Activated naive CD8-positive, alpha-beta T cell treated with anti-CD3 and anti-CD28 coated beads, Interleukin-2, amount 50 U/mL, for 24 hours (primary cell): ENCODE measurements at regions not wholly inside any gene's neighbourhood (a gene's known extent, or its start where the extent isn't known, plus 50 kb on each side); places are given as distances from the start of the nearest gene placed in this dataset.

Experiments
- ATAC-seq: fragments of 150-1000 bp; cut with Tn5 transposase; one replicate; pipeline ENCODE4 v1.10.0; 2021
- DNase-seq: peaks from one replicate; pipeline ENCODE4 v3.0.0; 2021
- H3K27ac Mint-ChIP-seq: one replicate; pipeline ENCODE4 v1.8.0; 2021; ENCODE audit warnings: mild to moderate bottlenecking, mixed read lengths
- H3K27me3 Mint-ChIP-seq: one replicate; pipeline ENCODE4 v1.8.0; 2021; ENCODE audit warnings: mixed read lengths
- H3K36me3 Mint-ChIP-seq: one replicate; pipeline ENCODE4 v1.8.0; 2021; ENCODE audit warnings: low read depth, mixed read lengths
- H3K4me1 Mint-ChIP-seq: one replicate; pipeline ENCODE4 v1.8.0; 2021; ENCODE audit warnings: mixed read lengths
- H3K4me3 Mint-ChIP-seq: one replicate; pipeline ENCODE4 v1.8.0; 2021; ENCODE audit warnings: mild to moderate bottlenecking, moderate library complexity, mixed read lengths
- H3K9me3 Mint-ChIP-seq: one replicate; pipeline ENCODE4 v1.8.0; 2021; ENCODE audit warnings: mixed read lengths

DNA sequence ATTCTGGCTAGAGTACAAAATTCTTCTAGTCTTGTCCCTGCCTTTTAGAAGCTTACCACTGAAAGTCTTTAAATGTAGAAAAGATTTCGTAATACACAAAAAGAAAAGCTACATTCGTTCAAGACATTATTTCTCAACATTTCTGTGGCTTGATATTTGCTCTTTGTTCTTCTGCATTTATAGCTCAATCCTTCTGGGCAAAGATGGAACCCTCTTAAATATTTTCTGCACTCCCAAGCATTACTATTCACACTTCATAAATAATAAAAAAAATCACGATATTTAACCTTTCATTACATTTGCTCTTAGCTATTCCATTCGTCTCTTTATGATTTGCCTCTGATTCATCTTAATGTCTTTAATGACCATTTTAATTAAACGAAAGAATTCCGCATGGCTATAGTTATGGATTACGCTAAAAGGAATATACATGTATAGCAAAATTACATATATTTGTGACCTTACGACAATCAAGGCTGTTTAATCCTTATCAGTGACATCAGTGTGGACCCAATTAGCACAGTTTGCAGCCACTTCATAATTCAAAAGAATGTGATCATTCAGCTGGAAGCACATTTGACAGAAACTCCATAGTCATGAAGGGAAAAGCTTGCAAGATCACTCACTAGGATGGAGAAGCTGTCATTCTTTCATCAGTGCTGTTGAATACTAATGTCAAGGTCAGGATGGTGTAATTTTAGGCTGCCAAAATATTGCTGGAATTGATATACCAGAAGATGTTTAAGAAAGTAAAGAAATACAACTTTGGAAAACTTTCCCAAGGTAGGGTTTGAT is 1075.0 kb upstream of the TENM3 start:
- ATAC-seq: no peak
- Mint-ChIP-seq H3K27ac (no peak overlapping the region), H3K9me3 (peaks cover under 1% of the 10 kb centered on the region), H3K4me3 (no peak overlapping the region), H3K4me1 (no peaks in the 10 kb centered on the region), H3K27me3 (no peaks in the 10 kb centered on the region), H3K36me3 (no peaks in the 10 kb centered on the region)
- no peak for DNase-seq

DNA sequence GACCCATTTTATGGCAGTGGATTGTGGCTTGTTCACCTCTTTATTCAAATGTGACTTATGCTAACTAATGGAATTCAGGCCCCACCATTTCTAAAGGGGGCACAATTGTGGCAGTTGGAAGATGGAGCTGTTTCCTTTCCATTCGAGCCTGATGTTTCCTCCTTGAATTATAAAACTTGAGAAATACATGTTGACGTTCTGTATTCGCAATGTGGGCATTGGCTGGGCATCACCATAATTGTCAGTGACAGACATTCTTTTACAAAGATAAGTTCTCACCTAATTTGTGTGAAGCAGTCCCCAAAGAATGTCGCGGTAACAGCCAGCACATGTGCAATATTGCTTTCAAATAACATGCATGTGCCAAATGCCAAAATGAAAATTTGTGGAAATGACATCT is 1070.2 kb upstream of the TENM3 start:
- Mint-ChIP-seq H3K27me3 (no peaks in the 10 kb centered on the region), H3K4me1 (no peaks in the 10 kb centered on the region), H3K36me3 (no peaks in the 10 kb centered on the region), H3K9me3 (peaks cover 4% of the 10 kb centered on the region), H3K4me3 (no peak overlapping the region), H3K27ac (no peak overlapping the region)
- no peak for ATAC-seq
- no peak for DNase-seq

- Mint-ChIP-seq H3K4me1 (no peaks in the 10 kb centered on the region), H3K27ac (no peak overlapping the region), H3K4me3 (no peak overlapping the region), H3K36me3 (no peaks in the 10 kb centered on the region), H3K27me3 (no peaks in the 10 kb centered on the region), H3K9me3 (peaks cover 11% of the 10 kb centered on the region)
- DNase-seq (no peak), ATAC-seq (no peak)
These were observed 1066.9 kb upstream of the TENM3 start for GRCh38 chr4:181176306-181176705.

- Mint-ChIP-seq H3K4me3 (no peak overlapping the region), H3K36me3 (no peaks in the 10 kb centered on the region), H3K9me3 (peaks cover 7% of the 10 kb centered on the region), H3K27ac (no peak overlapping the region), H3K27me3 (no peaks in the 10 kb centered on the region), H3K4me1 (no peaks in the 10 kb centered on the region)
- no peak for ATAC-seq
- no peak for DNase-seq
These were observed 1061.9 kb upstream of the TENM3 start for GRCh38 chr4:181181331-181181730.

DNA sequence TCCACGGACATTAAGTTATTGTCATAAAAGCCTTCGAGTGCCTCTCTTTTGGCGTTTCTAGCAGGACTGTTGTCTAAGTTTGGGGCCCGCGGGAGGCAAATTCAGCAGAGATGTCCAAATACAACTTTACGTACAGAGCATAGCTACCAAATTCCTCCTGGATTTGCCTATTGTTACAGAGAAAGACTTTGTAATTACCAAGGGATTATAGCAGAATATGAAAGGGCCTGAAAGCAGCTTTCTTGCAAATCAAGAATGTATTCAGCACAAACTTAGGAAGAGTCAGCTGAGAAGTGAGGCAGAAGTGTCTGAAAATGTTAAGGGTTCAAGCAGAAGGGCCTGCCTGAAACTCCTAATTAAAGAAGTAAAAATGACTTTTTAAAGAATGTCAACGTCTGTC is 1053.5 kb upstream of the TENM3 start:
- ATAC-seq (no peak), DNase-seq (no peak)
- Mint-ChIP-seq H3K4me1 (no peaks in the 10 kb centered on the region), H3K9me3 (no peaks in the 10 kb centered on the region), H3K36me3 (no peaks in the 10 kb centered on the region), H3K27ac (no peak overlapping the region), H3K27me3 (no peaks in the 10 kb centered on the region), H3K4me3 (no peak overlapping the region)

DNA sequence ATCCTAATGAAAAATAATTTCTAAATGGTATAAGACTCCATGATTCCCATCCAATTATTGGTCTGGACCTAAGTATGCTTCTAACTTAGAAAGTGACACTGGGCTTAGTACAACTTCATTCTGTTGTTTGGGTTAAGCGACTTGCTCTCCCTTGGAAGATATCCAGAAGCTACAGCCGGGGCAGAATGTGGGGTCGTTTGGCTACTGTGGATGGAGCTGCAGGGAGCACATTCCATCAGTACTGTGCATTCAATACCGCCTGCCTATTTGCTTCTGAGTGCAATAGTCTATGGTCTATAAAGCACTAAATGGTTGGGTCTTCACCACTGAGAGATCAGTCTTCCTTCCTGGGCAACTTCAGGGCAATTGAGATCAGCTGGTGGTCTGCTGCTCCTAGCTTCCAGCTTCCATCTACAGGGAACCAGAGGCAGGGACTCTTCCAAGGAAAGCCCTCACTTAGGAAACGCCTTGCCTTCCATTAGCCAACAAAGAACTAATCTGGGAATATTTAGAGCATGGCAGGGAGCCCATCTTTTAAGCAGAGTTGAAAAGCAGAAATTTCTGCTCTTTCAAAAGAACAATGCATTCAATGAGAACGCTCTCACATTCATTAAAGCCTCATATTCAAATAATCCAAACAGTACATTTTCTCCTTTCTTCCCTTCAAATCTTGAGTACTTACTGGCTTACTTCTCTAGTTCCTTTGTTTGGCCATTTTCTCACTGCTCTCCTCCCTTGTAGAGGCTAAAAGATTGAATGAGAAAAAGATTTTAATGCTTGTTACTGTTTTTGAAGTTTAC is 1049.9 kb upstream of the TENM3 start:
- Mint-ChIP-seq H3K4me3 (no peak overlapping the region), H3K36me3 (no peaks in the 10 kb centered on the region), H3K4me1 (no peaks in the 10 kb centered on the region), H3K27me3 (no peaks in the 10 kb centered on the region), H3K27ac (no peak overlapping the region), H3K9me3 (no peaks in the 10 kb centered on the region)
- DNase-seq: no peak
- no peak for ATAC-seq

GRCh38 chr4:181194096-181194495 is 1049.1 kb upstream of the TENM3 start:
- Mint-ChIP-seq H3K4me1 (no peaks in the 10 kb centered on the region), H3K27ac (no peak overlapping the region), H3K9me3 (no peaks in the 10 kb centered on the region), H3K36me3 (no peaks in the 10 kb centered on the region), H3K4me3 (no peak overlapping the region), H3K27me3 (no peaks in the 10 kb centered on the region)
- ATAC-seq: no peak
- DNase-seq: no peak

DNA sequence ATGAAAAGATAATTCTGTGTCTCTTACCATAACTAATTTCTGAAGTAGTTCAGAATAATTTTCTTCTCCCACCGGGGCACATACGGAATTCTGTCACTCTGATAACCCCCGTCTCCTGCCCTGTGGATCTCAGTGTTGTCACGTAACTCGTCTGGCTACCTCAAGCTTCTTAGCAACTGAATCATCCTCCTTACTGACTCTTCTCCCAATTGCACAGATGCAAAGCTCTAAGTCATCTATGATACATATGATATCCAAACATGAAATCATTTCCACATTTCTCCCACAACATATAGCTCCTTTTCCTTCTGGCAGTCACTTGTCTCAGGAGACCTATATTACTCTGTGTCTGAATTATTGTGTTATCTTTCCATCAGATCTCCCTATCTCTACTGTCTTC is 1043.1 kb upstream of the TENM3 start:
- no peaks in the 10 kb centered on the region for H3K4me1 Mint-ChIP-seq
- no peaks in the 10 kb centered on the region for H3K36me3 Mint-ChIP-seq
- H3K9me3 Mint-ChIP-seq: peaks cover 5% of the 10 kb centered on the region
- no peak overlapping the region for H3K4me3 Mint-ChIP-seq
- ATAC-seq: no peak
- no peaks in the 10 kb centered on the region for H3K27me3 Mint-ChIP-seq
- no peak overlapping the region for H3K27ac Mint-ChIP-seq
- no peak for DNase-seq

DNA sequence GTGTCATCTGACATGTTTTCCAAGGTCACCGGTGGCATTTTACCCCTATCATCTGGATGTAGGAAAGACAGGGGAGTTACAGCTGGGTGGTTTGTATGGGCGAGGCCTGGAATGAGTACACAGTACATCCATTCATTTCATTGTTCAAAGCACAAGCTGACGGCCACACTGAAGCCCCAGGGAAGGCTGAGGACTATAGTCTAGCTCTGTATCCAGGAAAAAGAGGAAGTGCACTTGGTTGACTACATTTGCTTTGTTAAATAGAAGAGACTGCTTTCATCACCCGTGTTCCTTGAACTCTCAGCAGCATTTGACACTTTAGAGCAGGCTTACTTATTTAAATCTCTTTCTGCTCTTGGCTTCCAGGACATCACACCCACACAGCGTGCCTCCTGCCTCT is 1041.0 kb upstream of the TENM3 start:
- no peak for ATAC-seq
- H3K4me3 Mint-ChIP-seq: no peak overlapping the region
- H3K27ac Mint-ChIP-seq: no peak overlapping the region
- H3K36me3 Mint-ChIP-seq: no peaks in the 10 kb centered on the region
- H3K27me3 Mint-ChIP-seq: no peaks in the 10 kb centered on the region
- DNase-seq: no peak
- H3K9me3 Mint-ChIP-seq: peaks cover 5% of the 10 kb centered on the region
- no peaks in the 10 kb centered on the region for H3K4me1 Mint-ChIP-seq

- no peak overlapping the region for H3K4me3 Mint-ChIP-seq
- no peak overlapping the region for H3K27ac Mint-ChIP-seq
- ATAC-seq (no peak), DNase-seq (no peak)
- peaks cover 5% of the 10 kb centered on the region for H3K9me3 Mint-ChIP-seq
- no peaks in the 10 kb centered on the region for H3K4me1 Mint-ChIP-seq
- no peaks in the 10 kb centered on the region for H3K27me3 Mint-ChIP-seq
- no peaks in the 10 kb centered on the region for H3K36me3 Mint-ChIP-seq
These were observed 1039.1 kb upstream of the TENM3 start for GRCh38 chr4:181204109-181204508.

DNA sequence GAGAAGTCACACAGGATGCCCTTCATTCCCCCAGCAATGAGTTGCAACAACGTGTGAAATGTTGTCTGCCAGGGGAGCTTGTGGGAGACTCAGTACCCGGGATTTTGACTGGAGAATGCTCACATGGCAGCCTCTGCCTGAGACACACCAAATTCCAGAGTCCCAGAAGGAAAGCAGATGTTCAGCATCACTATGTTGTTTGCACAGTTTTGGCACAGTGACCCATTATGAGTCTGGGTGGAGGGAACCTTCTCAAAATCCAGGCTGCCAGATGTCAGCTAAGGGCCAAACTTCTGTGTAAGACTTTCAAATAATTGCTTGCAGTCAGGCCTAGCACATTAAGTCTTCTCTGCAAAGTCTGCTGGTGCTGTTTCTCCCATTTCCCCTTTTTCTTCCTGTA is 1029.7 kb upstream of the TENM3 start:
- Mint-ChIP-seq H3K4me1 (no peaks in the 10 kb centered on the region), H3K27me3 (peaks cover 2% of the 10 kb centered on the region), H3K27ac (no peak overlapping the region), H3K4me3 (no peak overlapping the region), H3K36me3 (no peaks in the 10 kb centered on the region), H3K9me3 (peaks cover 7% of the 10 kb centered on the region)
- no peak for ATAC-seq
- no peak for DNase-seq

- ATAC-seq: no peak
- Mint-ChIP-seq H3K4me1 (no peaks in the 10 kb centered on the region), H3K4me3 (no peak overlapping the region), H3K36me3 (no peaks in the 10 kb centered on the region), H3K9me3 (peaks cover 4% of the 10 kb centered on the region), H3K27me3 (no peaks in the 10 kb centered on the region), H3K27ac (no peak overlapping the region)
- DNase-seq: no peak
These were observed 1026.7 kb upstream of the TENM3 start for GRCh38 chr4:181216501-181216900.

DNA sequence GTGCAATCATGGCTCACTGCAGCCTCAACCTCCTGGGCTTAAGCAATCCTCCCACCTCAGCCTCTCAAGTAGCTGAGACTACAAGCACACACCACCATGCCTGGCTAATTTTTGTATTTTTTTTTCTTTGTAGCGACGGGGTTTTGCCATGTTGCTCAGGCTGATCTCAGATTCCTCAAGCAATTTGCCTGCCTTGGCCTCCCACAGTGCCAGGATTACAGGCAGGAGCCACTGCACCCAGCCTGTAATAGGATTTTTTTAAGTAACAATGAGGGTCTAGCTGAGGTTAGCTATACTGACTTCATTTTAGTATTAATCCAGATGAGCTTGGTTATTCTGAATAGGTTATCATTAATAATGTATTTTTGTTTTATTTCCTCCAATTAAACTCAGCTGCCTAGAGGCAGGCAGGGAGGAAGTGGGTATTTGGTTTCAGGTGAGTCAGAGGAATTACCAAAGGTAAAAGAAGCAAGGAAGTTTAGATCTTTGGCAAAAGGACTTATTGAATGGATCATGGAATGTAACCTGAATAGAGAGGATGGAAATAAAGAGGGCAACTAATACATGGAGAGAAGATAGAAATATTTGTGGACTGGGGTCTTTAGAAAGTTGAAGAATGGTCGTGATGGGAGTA is 1023.3 kb upstream of the TENM3 start:
- H3K36me3 Mint-ChIP-seq: no peaks in the 10 kb centered on the region
- no peak overlapping the region for H3K27ac Mint-ChIP-seq
- H3K9me3 Mint-ChIP-seq: peaks cover 4% of the 10 kb centered on the region
- DNase-seq (no peak), ATAC-seq (no peak)
- H3K27me3 Mint-ChIP-seq: no peaks in the 10 kb centered on the region
- no peaks in the 10 kb centered on the region for H3K4me1 Mint-ChIP-seq
- no peak overlapping the region for H3K4me3 Mint-ChIP-seq

DNA sequence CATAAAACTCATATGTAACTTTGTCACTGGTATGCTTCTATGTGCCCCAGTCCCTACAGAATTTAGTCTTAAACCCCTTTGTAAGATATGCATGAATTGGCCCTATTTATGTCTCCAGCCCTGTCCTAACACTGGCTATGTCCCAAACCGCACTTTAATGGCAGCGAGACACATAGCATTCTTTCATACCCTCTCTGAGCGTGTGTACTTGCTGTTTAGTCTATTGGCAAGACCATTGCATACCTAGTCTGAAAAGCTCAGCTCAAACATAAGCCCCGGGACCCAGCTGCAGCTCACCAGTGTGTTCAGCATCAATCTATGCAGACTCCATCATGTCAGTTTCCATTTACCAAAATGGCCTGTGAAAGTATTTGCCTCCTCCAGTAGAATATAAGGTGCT is 1018.4 kb upstream of the TENM3 start:
- Mint-ChIP-seq H3K4me1 (no peaks in the 10 kb centered on the region), H3K27ac (no peak overlapping the region), H3K4me3 (no peak overlapping the region), H3K9me3 (no peaks in the 10 kb centered on the region), H3K36me3 (no peaks in the 10 kb centered on the region), H3K27me3 (no peaks in the 10 kb centered on the region)
- no peak for ATAC-seq
- no peak for DNase-seq
